DOHH2 (cell line): ENCODE measurements at regions not wholly inside any gene's neighbourhood (a gene's known extent, or its start where the extent isn't known, plus 50 kb on each side); places are given as distances from the start of the nearest gene placed in this dataset.

ENCODE experiments used
- H3F3A ChIP-seq: fragments of 200-600 bp; sonication (generic), shearing (Covaris generic); 2 replicates; pipeline ENCODE4 v1.6.0; 2016; ENCODE audit warnings: antibody characterized with exemption, mild to moderate bottlenecking; ENCODE audit not compliant: control insufficient read depth, insufficient read depth
- H3K27ac ChIP-seq: fragments of 200-600 bp; sonication (generic); 2 replicates; pipeline ENCODE4 v1.5.1; 2014; ENCODE audit warnings: low read depth, mild to moderate bottlenecking, low read length, moderate library complexity
- H3K27me3 ChIP-seq: fragments of 200-600 bp; sonication (generic); 2 replicates; pipeline ENCODE4 v1.6.1; 2014; ENCODE audit warnings: mild to moderate bottlenecking, low read length, mixed read lengths; ENCODE audit not compliant: control insufficient read depth
- H3K36me3 ChIP-seq: fragments of 200-600 bp; sonication (generic); 2 replicates; pipeline ENCODE4 v1.6.1; 2014; ENCODE audit warnings: mild to moderate bottlenecking, low read length, moderate library complexity, mixed read lengths; ENCODE audit not compliant: control insufficient read depth
- H3K4me1 ChIP-seq: fragments of 200-600 bp; sonication (generic); 2 replicates; pipeline ENCODE4 v1.6.1; 2014; ENCODE audit warnings: mild to moderate bottlenecking, low read length, mixed read lengths; ENCODE audit not compliant: control insufficient read depth
- H3K4me2 ChIP-seq: fragments of 200-600 bp; sonication (generic); 2 replicates; pipeline ENCODE4 v1.6.0; 2014; ENCODE audit warnings: mild to moderate bottlenecking, low read length, moderate library complexity
- H3K4me3 ChIP-seq: fragments of 200-600 bp; sonication (generic); 2 replicates; pipeline ENCODE4 v1.5.1; 2014; ENCODE audit warnings: mild to moderate bottlenecking, low read length, mixed read lengths
- H3K79me2 ChIP-seq: fragments of 200-600 bp; sonication (generic); 2 replicates; pipeline ENCODE4 v1.6.1; 2014; ENCODE audit warnings: mild to moderate bottlenecking, low read length, mixed read lengths; ENCODE audit not compliant: control insufficient read depth
- H3K9me2 ChIP-seq: fragments of 200-600 bp; sonication (generic); replicated peaks from 2 replicates; pipeline ENCODE4 v1.6.1; 2014; ENCODE audit warnings: mild to moderate bottlenecking, low read length, mixed read lengths; ENCODE audit not compliant: control insufficient read depth
- H3K9me3 ChIP-seq: fragments of 200-600 bp; sonication (generic); 2 replicates; pipeline ENCODE4 v1.6.1; 2014; ENCODE audit warnings: antibody characterized with exemption, low read length, mixed read lengths; ENCODE audit not compliant: control insufficient read depth, insufficient read depth
- H4K20me1 ChIP-seq: fragments of 200-600 bp; sonication (generic); 2 replicates; pipeline ENCODE4 v1.6.0; 2014; ENCODE audit warnings: low read depth, mild to moderate bottlenecking, antibody characterized with exemption, low read length, moderate library complexity; ENCODE audit not compliant: control insufficient read depth, insufficient read depth
- CTCF ChIP-seq: fragments of 200-600 bp; sonication (generic); IDR thresholded peaks from one replicate; pipeline ENCODE4 v1.5.1; 2014; ENCODE audit warnings: antibody characterized with exemption, mild to moderate bottlenecking, low read depth, low read length; ENCODE audit not compliant: poor library complexity, severe bottlenecking
- EZH2phosphoT487 ChIP-seq: fragments of 200-600 bp; sonication (generic); IDR thresholded peaks from 2 replicates; pipeline ENCODE4 v1.6.1; 2017; ENCODE audit warnings: borderline replicate concordance, mild to moderate bottlenecking, antibody characterized with exemption, low read length, moderate library complexity, mixed read lengths

GRCh38 chr7:86995052-86995725, 64.3 kb downstream of the ELAPOR2 start:
- Histone ChIP-seq H3K9me3 (no peaks in the 10 kb centered on the region), H3K4me2 (no peak overlapping the region), H3K27me3 (no peaks in the 10 kb centered on the region), H3K9me2 (no peaks in the 10 kb centered on the region), H3F3A (0 out of 2 replicates have a peak, but pooled peaks cover 3% of the 10 kb centered on the region), H3K4me3 (no peak overlapping the region), H3K79me2 (no peaks in the 10 kb centered on the region), H3K36me3 (peaks cover 4% of the 10 kb centered on the region; the same call in 1 of the 2 replicates), H4K20me1 (no peaks in the 10 kb centered on the region), H3K4me1 (peaks cover 21% of the 10 kb centered on the region), H3K27ac (no peak overlapping the region)
- no peak for TF ChIP-seq CTCF
- TF ChIP-seq EZH2phosphoT487 = no peak

DNA sequence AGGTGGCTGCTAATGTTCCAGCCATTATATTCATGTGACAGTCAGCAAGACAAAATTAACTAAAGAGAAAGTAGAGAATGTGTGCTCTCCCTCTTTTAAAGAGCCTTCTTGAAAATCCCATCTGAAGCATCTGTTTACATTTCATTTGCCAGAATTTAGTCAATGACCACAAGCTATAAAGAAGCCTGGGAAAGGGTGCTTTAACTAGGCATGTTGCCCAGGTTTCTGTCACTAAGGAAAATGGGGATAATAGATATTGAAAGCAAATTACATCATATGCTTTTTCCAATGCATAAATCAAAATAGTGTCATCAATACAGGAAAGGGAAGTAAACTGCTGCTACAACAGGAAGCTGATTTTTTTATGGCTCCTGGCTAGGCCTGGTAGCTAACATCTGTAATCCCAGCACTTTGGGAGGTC, 67.7 kb downstream of the ELAPOR2 start:
- TF ChIP-seq EZH2phosphoT487 (no peak), CTCF (no peak)
- no peaks in the 10 kb centered on the region for H3K9me2 ChIP-seq
- H3K79me2 ChIP-seq = no peaks in the 10 kb centered on the region
- no peaks in the 10 kb centered on the region for H3K27me3 ChIP-seq
- H3K36me3 ChIP-seq = peaks cover 4% of the 10 kb centered on the region; the same call in 1 of the 2 replicates
- H3K4me2 ChIP-seq = peak overlapping the region; percentile 14; the same call in 1 of the 2 replicates
- H4K20me1 ChIP-seq = no peaks in the 10 kb centered on the region
- H3F3A ChIP-seq = peaks cover 3% of the 10 kb centered on the region; the same call in 1 of the 2 replicates
- peaks cover 5% of the 10 kb centered on the region; the same call in 1 of the 2 replicates for H3K9me3 ChIP-seq
- H3K4me1 ChIP-seq = peaks cover 38% of the 10 kb centered on the region
- no peak overlapping the region for H3K27ac ChIP-seq
- no peak overlapping the region for H3K4me3 ChIP-seq

GRCh38 chr7:86991093-86991769, 68.2 kb downstream of the ELAPOR2 start:
- peaks cover 4% of the 10 kb centered on the region; the same call in 1 of the 2 replicates for H3K36me3 ChIP-seq
- H3K4me2 ChIP-seq = peak overlapping the region; percentile 14; the same call in 1 of the 2 replicates
- no peak overlapping the region for H3K27ac ChIP-seq
- no peak for TF ChIP-seq EZH2phosphoT487
- TF ChIP-seq CTCF = no peak
- peaks cover 5% of the 10 kb centered on the region; the same call in 1 of the 2 replicates for H3K9me3 ChIP-seq
- H3K4me1 ChIP-seq = peaks cover 38% of the 10 kb centered on the region
- no peaks in the 10 kb centered on the region for H3K27me3 ChIP-seq
- no peaks in the 10 kb centered on the region for H4K20me1 ChIP-seq
- no peak overlapping the region for H3K4me3 ChIP-seq
- no peaks in the 10 kb centered on the region for H3K79me2 ChIP-seq
- H3K9me2 ChIP-seq = no peaks in the 10 kb centered on the region
- peaks cover 3% of the 10 kb centered on the region; the same call in 1 of the 2 replicates for H3F3A ChIP-seq
